ENCODE measurements at regions not wholly inside any gene's neighbourhood (a gene's known extent, or its start where the extent isn't known, plus 50 kb on each side); places are given as distances from the start of the nearest gene placed in this dataset.

DNA sequence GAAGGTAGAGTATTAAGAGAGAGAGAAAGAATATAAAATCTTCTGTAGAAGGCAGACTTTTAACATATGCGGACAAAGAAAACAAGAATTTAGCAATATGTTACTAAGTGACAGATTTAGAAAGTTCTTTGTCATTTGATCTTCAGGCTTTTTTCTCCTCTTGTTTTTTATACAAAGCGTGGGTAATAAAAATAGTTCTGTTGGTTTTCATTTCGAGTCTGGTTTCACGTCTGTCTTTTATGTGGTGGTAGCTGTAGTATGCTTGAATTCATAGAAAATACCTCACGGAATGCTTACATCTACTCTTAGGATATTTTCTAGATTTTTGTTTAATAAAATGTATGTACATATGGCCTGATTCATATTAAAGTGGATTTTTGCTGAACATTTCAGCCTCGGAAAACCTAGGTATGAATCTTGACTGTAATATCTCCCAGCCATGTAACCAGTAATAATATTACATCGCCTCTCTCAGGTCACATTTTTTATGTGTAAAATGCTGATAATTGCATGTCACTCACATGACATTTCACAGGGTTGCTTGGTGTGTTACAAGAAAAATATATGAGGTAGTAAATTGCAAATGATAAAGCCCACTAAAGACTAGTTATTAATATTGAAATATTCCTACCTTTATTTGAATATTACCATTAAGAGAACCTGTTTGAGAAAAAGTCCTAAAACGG, 72.5 kb upstream of the TAF11L2 start:
- no peaks in the 10 kb centered on the region for H3K36me3 ChIP-seq (ENCODE audit: control insufficient read depth, insufficient read depth, low read length)
- TF ChIP-seq, protein P1, sequence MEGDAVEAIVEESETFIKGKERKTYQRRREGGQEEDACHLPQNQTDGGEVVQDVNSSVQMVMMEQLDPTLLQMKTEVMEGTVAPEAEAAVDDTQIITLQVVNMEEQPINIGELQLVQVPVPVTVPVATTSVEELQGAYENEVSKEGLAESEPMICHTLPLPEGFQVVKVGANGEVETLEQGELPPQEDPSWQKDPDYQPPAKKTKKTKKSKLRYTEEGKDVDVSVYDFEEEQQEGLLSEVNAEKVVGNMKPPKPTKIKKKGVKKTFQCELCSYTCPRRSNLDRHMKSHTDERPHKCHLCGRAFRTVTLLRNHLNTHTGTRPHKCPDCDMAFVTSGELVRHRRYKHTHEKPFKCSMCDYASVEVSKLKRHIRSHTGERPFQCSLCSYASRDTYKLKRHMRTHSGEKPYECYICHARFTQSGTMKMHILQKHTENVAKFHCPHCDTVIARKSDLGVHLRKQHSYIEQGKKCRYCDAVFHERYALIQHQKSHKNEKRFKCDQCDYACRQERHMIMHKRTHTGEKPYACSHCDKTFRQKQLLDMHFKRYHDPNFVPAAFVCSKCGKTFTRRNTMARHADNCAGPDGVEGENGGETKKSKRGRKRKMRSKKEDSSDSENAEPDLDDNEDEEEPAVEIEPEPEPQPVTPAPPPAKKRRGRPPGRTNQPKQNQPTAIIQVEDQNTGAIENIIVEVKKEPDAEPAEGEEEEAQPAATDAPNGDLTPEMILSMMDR (IDR thresholded peaks at IDR 0.05; ENCODE audit: insufficient read depth, low read depth, low read length), result no peak
- H3K27me3 ChIP-seq (ENCODE audit: control insufficient read depth, insufficient read depth, low read length), result peaks cover 10% of the 10 kb centered on the region
- ChIA-PET POLR2A (no interaction called here), CTCF (no interaction called here)
- no peak overlapping the region for H3K4me3 ChIP-seq (ENCODE audit: low read depth, low read length)
- DNase-seq (ENCODE audit: low read depth), result no peak

DNA sequence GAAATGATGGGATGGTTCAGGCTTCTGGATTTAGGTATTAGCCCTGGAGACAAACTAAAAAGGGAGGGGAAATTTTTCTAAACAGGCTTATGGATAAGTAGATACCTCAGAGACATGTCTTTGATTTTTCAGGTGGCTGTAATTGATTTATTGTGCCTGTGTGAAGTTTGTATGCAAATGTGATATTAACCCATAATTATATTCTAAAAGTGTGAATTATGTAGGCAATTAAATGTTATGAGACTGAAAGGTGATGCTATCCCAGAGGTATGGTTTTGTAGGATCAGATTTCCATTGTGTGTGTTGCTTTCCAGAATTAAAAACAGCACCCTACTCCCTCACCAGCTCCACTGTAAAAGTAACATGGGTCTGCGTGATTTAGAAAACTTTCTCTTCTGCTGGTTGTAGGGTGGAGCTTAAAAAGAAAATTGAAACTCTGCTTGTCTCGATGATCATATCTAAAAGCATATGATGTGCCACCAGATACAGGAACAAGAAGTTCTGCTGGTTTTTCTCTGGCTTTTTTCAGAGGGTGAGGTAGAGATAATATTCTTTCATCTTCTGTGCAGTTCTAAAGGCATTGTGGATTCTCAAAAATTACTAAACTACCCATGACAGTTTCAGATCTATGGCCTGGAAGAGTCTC, 71.8 kb upstream of the TAF11L2 start:
- DNase-seq (ENCODE audit: low read depth), result no peak

DNA sequence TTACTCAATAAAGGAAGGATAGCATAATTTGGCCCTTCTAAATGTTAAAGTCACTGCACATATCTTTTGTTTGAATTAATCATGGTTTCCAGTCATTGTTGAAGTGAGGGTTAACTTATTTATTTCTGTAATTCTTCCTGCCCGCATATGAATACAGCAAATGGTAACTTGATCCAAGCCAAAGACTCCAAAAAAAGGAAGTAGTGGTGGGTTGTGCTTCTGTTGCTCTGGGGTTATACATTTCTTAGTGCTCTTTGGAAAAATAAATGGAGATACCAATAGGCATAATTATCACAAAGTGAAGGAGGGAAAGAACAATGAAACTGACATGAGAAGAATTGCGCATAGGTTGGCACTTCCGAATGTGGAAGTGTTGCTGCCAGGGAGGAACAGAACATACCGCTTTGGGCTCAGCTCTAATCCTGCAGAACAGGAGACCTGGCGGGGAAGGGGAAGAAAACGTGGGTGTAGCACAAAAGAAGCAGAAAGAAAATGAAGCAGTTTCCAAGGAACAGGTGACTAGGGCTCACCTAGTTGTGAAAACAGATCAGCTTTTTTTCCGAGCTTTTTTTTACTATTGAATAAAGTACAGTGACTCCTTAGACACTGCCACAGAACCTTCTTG, 69.7 kb upstream of the TAF11L2 start:
- POLR2A ChIA-PET, result no interaction called here
- DNase-seq (ENCODE audit: low read depth), result no peak

More for the DNA sequence above, 71.8 kb upstream of the TAF11L2 start:
- POLR2A ChIA-PET, result no interaction called here
- no peak overlapping the region for H3K4me3 ChIP-seq (ENCODE audit: low read depth, low read length)
- H3K36me3 ChIP-seq (ENCODE audit: control insufficient read depth, insufficient read depth, low read length), result no peaks in the 10 kb centered on the region
- CTCF ChIA-PET, result no interaction called here
- H3K27me3 ChIP-seq (ENCODE audit: control insufficient read depth, insufficient read depth, low read length), result peaks cover 10% of the 10 kb centered on the region
- TF ChIP-seq, protein P1 (IDR thresholded peaks at IDR 0.05; ENCODE audit: insufficient read depth, low read depth, low read length), result no peak

DNA sequence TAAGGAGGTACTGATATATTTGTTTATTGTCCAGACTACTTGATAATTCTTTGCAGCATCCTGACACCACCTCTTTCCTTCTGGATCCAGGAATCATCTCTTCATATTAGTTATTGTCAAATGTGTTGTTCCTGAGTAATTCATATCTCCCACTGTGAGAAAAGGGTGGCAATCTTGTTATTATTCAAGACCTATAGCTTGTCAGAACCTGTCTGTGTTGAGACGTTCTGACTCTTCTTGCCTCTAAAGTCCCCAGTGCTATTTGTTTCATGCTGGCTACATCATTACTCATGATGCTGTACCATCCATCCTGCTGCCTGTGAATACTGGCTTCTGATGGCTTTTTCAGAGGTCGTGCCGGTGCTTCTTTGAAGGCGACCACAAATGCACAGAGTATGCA, 68.7 kb upstream of the TAF11L2 start:
- H3K4me3 ChIP-seq (ENCODE audit: low read depth, low read length), result no peak overlapping the region

More for the DNA sequence above, 69.7 kb upstream of the TAF11L2 start:
- TF ChIP-seq, protein P1 (IDR thresholded peaks at IDR 0.05; ENCODE audit: insufficient read depth, low read depth, low read length), result no peak
- CTCF ChIA-PET, result no interaction called here
- H3K4me3 ChIP-seq (ENCODE audit: low read depth, low read length), result no peak overlapping the region
- peaks cover 10% of the 10 kb centered on the region for H3K27me3 ChIP-seq (ENCODE audit: control insufficient read depth, insufficient read depth, low read length)
- no peaks in the 10 kb centered on the region for H3K36me3 ChIP-seq (ENCODE audit: control insufficient read depth, insufficient read depth, low read length)

DNA sequence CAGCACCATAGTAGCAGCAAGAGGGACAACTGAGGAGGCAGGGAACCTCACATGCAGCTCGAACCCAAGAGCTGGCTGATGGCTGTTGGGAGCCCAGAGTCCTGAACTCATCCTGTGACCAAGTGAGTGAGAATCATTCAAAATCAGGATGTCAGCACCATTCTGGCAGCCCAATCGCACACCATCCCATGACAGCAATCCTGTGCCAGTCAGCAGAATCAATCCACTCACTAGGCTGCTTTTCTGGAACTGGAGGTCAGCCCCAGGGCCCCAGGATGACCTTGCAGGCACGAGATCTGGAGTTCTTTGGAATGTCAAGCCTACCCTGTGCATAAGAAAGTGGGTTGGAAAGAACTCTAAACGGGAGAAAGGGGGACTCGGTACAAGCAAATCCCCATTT, 67.8 kb upstream of the TAF11L2 start:
- Histone ChIP-seq H3K36me3 (ENCODE audit: control insufficient read depth, insufficient read depth, low read length) (no peaks in the 10 kb centered on the region), H3K4me3 (ENCODE audit: low read depth, low read length) (no peak overlapping the region), H3K27me3 (ENCODE audit: control insufficient read depth, insufficient read depth, low read length) (peaks cover 7% of the 10 kb centered on the region)
- CTCF ChIA-PET, result no interaction called here
- TF ChIP-seq, protein P1 (IDR thresholded peaks at IDR 0.05; ENCODE audit: insufficient read depth, low read depth, low read length), result no peak
- DNase-seq (ENCODE audit: low read depth), result no peak
- POLR2A ChIA-PET, result no interaction called here

More for the DNA sequence above, 68.7 kb upstream of the TAF11L2 start:
- no peak for DNase-seq (ENCODE audit: low read depth)
- ChIA-PET POLR2A (no interaction called here), CTCF (no interaction called here)
- TF ChIP-seq, protein P1 (IDR thresholded peaks at IDR 0.05; ENCODE audit: insufficient read depth, low read depth, low read length), result no peak
- Histone ChIP-seq H3K36me3 (ENCODE audit: control insufficient read depth, insufficient read depth, low read length) (no peaks in the 10 kb centered on the region), H3K27me3 (ENCODE audit: control insufficient read depth, insufficient read depth, low read length) (peaks cover 7% of the 10 kb centered on the region)

Data from BJ (cell line).